Amniotic epithelial cell (primary cell): ENCODE measurements at regions not wholly inside any gene's neighbourhood (a gene's known extent, or its start where the extent isn't known, plus 50 kb on each side); places are given as distances from the start of the nearest gene placed in this dataset.
"Not testable (repeated sequence)": the region's sequence is repeated elsewhere in the genome, so short reads cannot be mapped to it uniquely, and the experiment has no call there.

Experiments used
- DNase-seq: peaks from one replicate; pipeline ENCODE4 v3.0.0-alpha.2; 2010; ENCODE audit warnings: low read depth

GRCh38 chr10:33657154-33657908 is 322.9 kb upstream of the NRP1 start:
- DNase-seq, result peak; percentile 71

GRCh38 chr10:33655921-33656320 is 321.5 kb upstream of the NRP1 start:
- DNase-seq, result peak; percentile 71

- DNase-seq, result no peak
Observed at GRCh38 chr10:33655165-33655815, 320.8 kb upstream of the NRP1 start.

GRCh38 chr10:33653584-33654367 is 319.3 kb upstream of the NRP1 start:
- DNase-seq, result peak; percentile 53

- no peak for DNase-seq
Observed at GRCh38 chr10:33652870-33653269, 318.4 kb upstream of the NRP1 start.

- not testable (repeated sequence) for DNase-seq
Observed at GRCh38 chr10:33650131-33650530, 315.7 kb upstream of the NRP1 start.

GRCh38 chr10:33643042-33643441 is 308.6 kb upstream of the NRP1 start:
- DNase-seq, result peak; percentile 87

GRCh38 chr10:33638891-33639290 is 304.4 kb upstream of the NRP1 start:
- DNase-seq, result no peak

GRCh38 chr10:33638374-33638773 is 303.9 kb upstream of the NRP1 start:
- no peak for DNase-seq

- no peak for DNase-seq
Observed at GRCh38 chr10:33635967-33636515, 301.6 kb upstream of the NRP1 start.

GRCh38 chr10:33632432-33632831 is 298.0 kb upstream of the NRP1 start:
- no peak for DNase-seq

- no peak for DNase-seq
Observed at GRCh38 chr10:33631991-33632390, 297.5 kb upstream of the NRP1 start.

- no peak for DNase-seq
Observed at GRCh38 chr10:33630761-33631160, 296.3 kb upstream of the NRP1 start.

GRCh38 chr10:33627611-33628010 is 293.1 kb upstream of the NRP1 start:
- DNase-seq, result no peak

- no peak for DNase-seq
Observed at GRCh38 chr10:33626798-33627466, 292.5 kb upstream of the NRP1 start.

- no peak for DNase-seq
Observed at GRCh38 chr10:33623669-33624068, 289.2 kb upstream of the NRP1 start.

GRCh38 chr10:33621101-33621500 is 286.6 kb upstream of the NRP1 start:
- DNase-seq, result no peak

GRCh38 chr10:33618196-33618595 is 283.7 kb upstream of the NRP1 start:
- DNase-seq, result no peak

- DNase-seq, result peak; percentile 82
Observed at GRCh38 chr10:33617381-33618080, 283.1 kb upstream of the NRP1 start.

- peak; percentile 59 for DNase-seq
Observed at GRCh38 chr10:33616956-33617355, 282.5 kb upstream of the NRP1 start.

GRCh38 chr10:33612551-33612950 is 278.1 kb upstream of the NRP1 start:
- DNase-seq, result peak; percentile 89
